K562 (cell line): ENCODE measurements at regions not wholly inside any gene's neighbourhood (a gene's known extent, or its start where the extent isn't known, plus 50 kb on each side); places are given as distances from the start of the nearest gene placed in this dataset.

Source experiments
- ATAC-seq: fragments of 200-7000 bp; cut with Tn5 transposase; 3 replicates; pipeline ENCODE4 v1.9.1; 2020; ENCODE audit warnings: moderate library complexity
- BruUV-seq: library from RNA; stranded (reverse); fragments of 400-500 nt; replicated peaks from 2 replicates; lab custom pipeline; 2021; lab: Mats Ljungman, UMichigan
- CTCF ChIA-PET: fragments of 300-600 bp; formaldehyde crosslinking; extraction: SDS; loops from one replicate; lab custom pipeline; 2021; ENCODE audit warnings: low intra/inter-chr PET ratio; lab: Yijun Ruan, JAX
- POLR2A ChIA-PET: fragments of 300-600, 350-650 bp; sonication (Branson Sonifier 250); formaldehyde crosslinking; extraction: SDS; loops from one replicate; lab custom pipeline; 2021; ENCODE audit warnings: antibody characterized with exemption, inconsistent platforms; lab: Yijun Ruan, JAX
- DNase-seq, 4 experiments: peaks; one replicate each; pipeline versions ENCODE4 v3.0.0 to v3.0.0-alpha.2; 2011 to 2018; ENCODE audit warnings: low spot score in 3 of 4, mixed read lengths in 3 of 4; ENCODE audit errors: extremely low read depth in 1 of 4
- FAIRE-seq: peaks from 2 replicates; lab custom pipeline; 2011; peaks lifted over from hg19 to GRCh38; lab: Jason Lieb, UNC
- H2AFZ ChIP-seq: 2 replicates; pipeline ENCODE4 v1.6.0; 2011; ENCODE audit warnings: low read depth, low read length, control low read depth, inconsistent platforms
- H3K27ac ChIP-seq: fragments of 200-600 bp; 3 replicates; pipeline ENCODE4 v1.8.0; 2011; ENCODE audit warnings: low read depth, mild to moderate bottlenecking, control low read depth, inconsistent platforms, low read length, moderate library complexity, mixed read lengths; ENCODE audit errors: extremely low read depth
- H3K27me3 ChIP-seq, 2 experiments: fragments of 300-600 bp in 1 of 2; 2 replicates in 1 of 2; 3 replicates in 1 of 2; pipeline versions ENCODE4 v1.6.0 to v1.8.0; 2011; ENCODE audit warnings: inconsistent platforms in 2 of 2, low read length in 2 of 2, mild to moderate bottlenecking in 1 of 2, mixed read lengths in 1 of 2, moderate library complexity in 1 of 2; ENCODE audit not compliant: control insufficient read depth in 2 of 2, insufficient read depth in 2 of 2
- H3K36me3 ChIP-seq: fragments of 300-600 bp; 3 replicates; pipeline ENCODE4 v1.8.0; 2011; ENCODE audit warnings: mild to moderate bottlenecking, low read length, inconsistent platforms; ENCODE audit not compliant: control insufficient read depth, insufficient read depth
- H3K4me1 ChIP-seq, 2 experiments: fragments of 200-600 bp in 1 of 2; replicated peaks in 1 of 2; 2 replicates in 1 of 2; 3 replicates in 1 of 2; pipeline versions ENCODE4 v1.5.1 to v1.8.0; 2011; ENCODE audit warnings: inconsistent platforms in 2 of 2, low read length in 2 of 2, mild to moderate bottlenecking in 1 of 2, mixed read lengths in 1 of 2, moderate library complexity in 1 of 2; ENCODE audit not compliant: control insufficient read depth in 2 of 2, insufficient read depth in 2 of 2
- H3K4me2 ChIP-seq: 2 replicates; pipeline ENCODE4 v1.6.1; 2011; ENCODE audit warnings: low read length, control low read depth, inconsistent platforms, mixed read lengths; ENCODE audit not compliant: insufficient read depth
- H3K4me3 ChIP-seq: fragments of 200-600 bp; sonication (generic), shearing (Covaris generic); 2 replicates; pipeline ENCODE4 v1.5.1; 2016; ENCODE audit warnings: control low read depth, inconsistent platforms
- H3K79me2 ChIP-seq: fragments of 200-600 bp; 3 replicates; pipeline ENCODE4 v1.8.0; 2011; ENCODE audit warnings: low read length, inconsistent platforms; ENCODE audit not compliant: control insufficient read depth, insufficient read depth
- H3K9ac ChIP-seq, 2 experiments: 2 replicates each; pipeline versions ENCODE4 v1.6.0 to v1.6.1; 2011; ENCODE audit warnings: low read depth in 2 of 2, low read length in 2 of 2, control low read depth in 1 of 2, inconsistent platforms in 1 of 2, mild to moderate bottlenecking in 1 of 2, mixed read lengths in 1 of 2; ENCODE audit not compliant: insufficient read depth in 1 of 2
- H3K9me1 ChIP-seq: one replicate; pipeline ENCODE4 v1.6.0; 2011; ENCODE audit warnings: inconsistent platforms, mild to moderate bottlenecking, low read length, moderate library complexity; ENCODE audit not compliant: control insufficient read depth, insufficient read depth
- H3K9me3 ChIP-seq: replicated peaks from 2 replicates; pipeline ENCODE4 v1.5.1; 2011; ENCODE audit warnings: low read depth, low read length, inconsistent platforms; ENCODE audit not compliant: control insufficient read depth, insufficient read depth
- H4K20me1 ChIP-seq: replicated peaks from 2 replicates; pipeline ENCODE4 v1.6.1; 2011; ENCODE audit warnings: low read length, inconsistent platforms, mixed read lengths; ENCODE audit not compliant: control insufficient read depth, insufficient read depth
- FOXJ2 ChIP-seq: fragments of 200-800 bp; sonication (Bioruptor generic); IDR thresholded peaks from 2 replicates; pipeline ENCODE4 v1.6.1; 2016; ENCODE audit warnings: missing genetic modification characterization, missing compliant biosample characterization
- GABPA ChIP-seq: fragments of 200-800 bp; sonication (Bioruptor generic); conservative IDR thresholded peaks from 2 replicates; pipeline ENCODE4 v1.6.1; 2016; ENCODE audit warnings: low read depth, missing genetic modification characterization, missing compliant biosample characterization
- GTF2E2 ChIP-seq: fragments of 200-800 bp; sonication (Bioruptor generic); IDR thresholded peaks from 2 replicates; pipeline ENCODE4 v1.6.1; 2016; ENCODE audit warnings: missing genetic modification characterization, missing compliant biosample characterization
- NFIX ChIP-seq: fragments of 250-450 bp; sonication (Bioruptor Pico); IDR thresholded peaks from 2 replicates; pipeline ENCODE4 v1.4.0; 2020; ENCODE audit warnings: low read depth, mild to moderate bottlenecking, moderate library complexity
- NR2C1 ChIP-seq, 2 experiments: fragments of 450-650 bp; IDR thresholded peaks; 2 replicates each; pipeline ENCODE4 v1.6.1; 2017; ENCODE audit warnings: mild to moderate bottlenecking in 2 of 2, antibody characterized with exemption in 1 of 2, inconsistent platforms in 1 of 2, missing compliant biosample characterization in 1 of 2, missing genetic modification characterization in 1 of 2
- ZNF586 ChIP-seq: fragments of 450-650 bp; formaldehyde crosslinking; conservative IDR thresholded peaks from 2 replicates; pipeline ENCODE4 v1.4.0; 2020; ENCODE audit warnings: mild to moderate bottlenecking, moderate library complexity
- WGBS: fragments of 100-300 bp; shearing (Covaris generic); methylation state at CpG from one replicate; pipeline ENCODE4 v1.1.6; 2016; ENCODE audit warnings: low coverage, mixed read lengths; ENCODE audit not compliant: insufficient coverage; ENCODE audit errors: missing lambda C conversion rate; 5-methylcytosine and 5-hydroxymethylcytosine counted together
- in situ Hi-C: fragments of 300-500 bp; cut with MboI; formaldehyde crosslinking; loops from 4 replicates; pipeline ENCODE4 v1.15.0; 2018; ENCODE audit warnings: inconsistent platforms, mixed read lengths
- intact Hi-C: fragments of 100-400 bp; cut with micrococcal nuclease; formaldehyde crosslinking; loops from 2 replicates; pipeline ENCODE4 v1.14.2; 2022

DNA sequence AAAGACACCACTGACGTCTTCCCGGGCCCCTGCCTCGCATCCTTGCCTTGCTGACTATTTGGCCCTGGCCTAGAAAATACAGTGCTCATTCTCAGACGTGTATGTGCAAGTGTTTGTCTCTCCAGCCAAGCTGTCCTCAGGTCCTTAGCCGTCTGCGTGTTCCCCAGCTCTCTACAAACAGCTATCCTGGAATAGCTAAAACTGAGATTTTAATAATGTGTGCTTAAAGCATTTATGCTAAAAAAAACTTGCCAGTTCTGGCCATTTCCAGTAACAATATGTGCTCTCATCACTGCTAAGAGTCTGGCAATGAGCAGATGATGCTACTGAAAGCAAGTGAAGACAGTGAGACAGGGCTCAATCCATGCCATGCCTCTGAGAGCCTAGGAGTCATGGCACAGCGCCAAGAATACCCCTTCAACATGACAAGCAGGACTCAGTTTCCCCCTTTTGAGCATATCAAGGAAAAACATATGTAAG, 55.7 kb downstream of the IRF2BP2 start:
- in situ Hi-C loops: no loop called here
- POLR2A ChIA-PET: interaction anchor here (1.1 to 4.9 kb wide), 3 partner anchors 10 to 49 kb away, joined by 3 to 37 read pairs (median 3); no protein-coding TSS in a partner anchor
- BruUV-seq: no TSS peak

More for the DNA sequence above, 55.7 kb downstream of the IRF2BP2 start:
- Histone ChIP-seq H3K4me2 (0 out of 2 replicates have a peak overlapping the region, but pooled peaks have one; percentile 17), H3K9me3 (no peaks in the 10 kb centered on the region), H3K4me1 (peaks cover 35 to 52% of the 10 kb centered on the region in 2 experiments), H3K9me1 (no peaks in the 10 kb centered on the region), H3K9ac (peak overlapping the region in 1 of 2 experiments; percentile 70; a peak in 2 of 4 replicates), H3K36me3 (no peaks in the 10 kb centered on the region), H2AFZ (0 out of 2 replicates have a peak overlapping the region, but pooled peaks have one; percentile 17), H3K27me3 (no peaks in the 10 kb centered on the region), H3K27ac (peak overlapping the region; percentile 60; the same call in 1 of the 3 replicates), H3K4me3 (no peak overlapping the region), H3K79me2 (no peaks in the 10 kb centered on the region), H4K20me1 (no peaks in the 10 kb centered on the region)
- intact Hi-C loops: no loop called here
- 42% methylated on average over 7 of the region's 7 CpGs for WGBS
- CTCF ChIA-PET: no interaction called here
- DNase-seq: no peak
- no peak for ATAC-seq
- no peak for FAIRE-seq
- no peak for TF ChIP-seq ZNF586 (CRISPR knock-in tag)
- no peak for TF ChIP-seq FOXJ2 (tag)
- TF ChIP-seq GABPA: 0 out of 2 replicates have a peak, but pooled peaks have one; percentile 20
- no peak for TF ChIP-seq NR2C1 (IDR thresholded peaks at IDR 0.05)
- TF ChIP-seq NR2C1 (tag; IDR thresholded peaks at IDR 0.05): 0 out of 2 replicates have a peak, but pooled peaks have one; percentile 1
- TF ChIP-seq NFIX (CRISPR knock-in tag): peak; percentile 68
- peak; percentile 62; the same call in 1 of the 2 replicates for TF ChIP-seq GTF2E2 (tag)
